SKM-1 (cell line): ENCODE measurements at regions not wholly inside any gene's neighbourhood (a gene's known extent, or its start where the extent isn't known, plus 50 kb on each side); places are given as distances from the start of the nearest gene placed in this dataset.
"Not testable (repeated sequence)": the region's sequence is repeated elsewhere in the genome, so short reads cannot be mapped to it uniquely, and the experiment has no call there.

Experiments
- DNase-seq: peaks from one replicate; lab custom pipeline; 2025; ENCODE audit not compliant: unreplicated experiment; lab: John Stamatoyannopoulos, UW

DNA sequence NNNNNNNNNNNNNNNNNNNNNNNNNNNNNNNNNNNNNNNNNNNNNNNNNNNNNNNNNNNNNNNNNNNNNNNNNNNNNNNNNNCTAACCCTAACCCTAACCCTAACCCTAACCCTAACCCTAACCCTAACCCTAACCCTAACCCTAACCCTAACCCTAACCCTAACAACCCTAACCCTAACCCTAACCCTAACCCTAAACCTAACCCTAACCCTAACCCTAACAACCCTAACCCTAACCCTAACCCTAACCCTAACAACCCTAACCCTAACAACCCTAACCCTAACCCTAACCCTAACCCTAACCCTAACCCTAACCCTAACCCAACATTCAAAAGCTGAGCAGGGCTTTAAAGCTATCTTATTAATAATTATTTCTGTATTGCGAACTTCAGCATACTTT is 182.5 kb upstream of the FAM20C start:
- DNase-seq = not testable (repeated sequence)

DNA sequence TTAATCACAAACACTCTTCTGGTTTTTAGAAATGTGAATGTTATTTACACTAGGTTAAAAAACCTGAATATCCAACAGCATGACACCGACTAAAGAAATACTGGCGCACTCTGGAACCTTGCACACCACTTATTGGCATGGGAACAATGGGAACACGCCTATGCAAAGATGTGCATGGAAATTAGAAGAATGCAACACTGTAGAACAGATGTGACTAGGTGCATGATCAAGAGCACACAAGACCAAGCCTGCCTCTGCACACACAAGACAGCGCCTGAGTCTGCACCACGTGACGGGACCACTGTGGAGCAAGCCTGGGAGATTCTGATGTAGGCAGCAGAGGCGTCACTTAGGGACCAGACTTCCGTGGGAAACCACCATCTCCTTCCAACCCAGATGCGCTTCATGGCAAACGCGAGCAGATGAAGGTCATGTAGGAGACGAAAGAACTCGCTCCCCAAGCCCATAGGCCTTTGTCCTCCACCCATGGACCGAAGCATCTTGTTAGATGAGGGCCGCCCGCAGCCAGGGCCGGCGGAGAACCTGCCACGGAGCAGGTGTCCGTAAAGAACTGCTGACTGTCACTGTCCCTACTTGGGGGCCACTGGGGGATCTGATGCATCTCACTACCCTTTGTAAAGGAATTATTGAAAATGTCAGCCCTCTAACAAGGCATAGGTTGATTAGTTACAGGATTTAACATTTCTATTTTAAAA is 159.6 kb upstream of the FAM20C start:
- not testable (repeated sequence) for DNase-seq

DNA sequence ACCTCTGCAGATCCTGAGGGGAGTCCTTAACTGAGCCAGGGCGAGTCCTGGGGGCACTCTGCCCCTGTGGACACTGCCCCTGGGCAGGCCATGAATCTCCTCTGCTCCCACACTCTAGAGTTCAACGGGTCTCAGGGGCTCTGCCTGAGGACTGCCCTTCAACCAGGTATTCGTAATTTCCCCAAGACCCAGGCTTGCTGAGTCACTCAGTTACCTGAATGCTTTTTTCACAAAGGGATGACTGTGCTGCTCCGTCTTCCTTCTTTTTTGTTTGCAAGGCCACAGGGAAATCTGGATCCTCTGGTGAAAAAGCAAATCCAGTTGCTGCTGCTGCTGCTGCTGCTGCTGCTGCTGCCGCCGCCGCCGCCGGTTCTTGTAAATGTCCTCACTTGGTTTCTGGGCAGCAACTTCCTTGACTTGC is 157.2 kb upstream of the FAM20C start:
- DNase-seq = not testable (repeated sequence)

DNA sequence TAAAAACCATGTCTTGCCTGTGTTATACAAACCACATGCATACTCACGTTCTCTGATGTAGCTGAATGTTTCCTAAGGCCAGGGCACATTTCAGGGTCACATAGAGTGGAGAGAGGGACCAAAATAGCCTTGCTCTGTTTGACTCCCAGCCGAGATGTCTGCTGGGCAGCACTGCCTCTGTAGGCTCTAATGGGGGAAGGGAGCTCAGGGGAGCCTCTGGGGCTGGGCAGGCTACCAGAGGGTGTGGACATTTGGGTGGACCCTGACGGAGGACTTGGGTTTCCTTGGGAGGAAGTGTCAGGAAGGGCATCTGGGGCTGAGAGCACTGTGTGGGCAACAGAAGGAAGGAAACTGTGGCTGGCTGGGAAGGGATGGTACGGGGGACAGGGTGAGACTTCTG is 155.8 kb upstream of the FAM20C start:
- DNase-seq = not testable (repeated sequence)

DNA sequence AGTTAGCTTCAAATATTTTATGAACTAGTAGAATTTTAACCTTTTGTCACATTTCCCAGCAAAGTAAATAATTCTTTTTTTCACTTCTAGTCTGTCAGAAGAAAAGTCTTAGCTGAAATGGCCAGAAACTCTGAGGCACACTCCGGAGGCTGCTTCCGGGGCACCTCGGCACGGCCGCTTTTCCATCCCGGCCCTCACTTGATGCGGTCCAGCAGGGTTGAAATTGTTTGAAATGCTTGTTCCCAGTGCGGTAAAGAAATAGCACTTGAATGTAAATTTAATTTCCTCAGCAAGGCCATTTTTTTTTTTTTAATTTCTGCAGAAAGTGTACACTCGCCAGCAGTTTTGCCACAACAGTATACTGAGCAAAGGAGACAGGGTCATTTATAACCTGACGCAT is 154.7 kb upstream of the FAM20C start:
- DNase-seq = not testable (repeated sequence)

DNA sequence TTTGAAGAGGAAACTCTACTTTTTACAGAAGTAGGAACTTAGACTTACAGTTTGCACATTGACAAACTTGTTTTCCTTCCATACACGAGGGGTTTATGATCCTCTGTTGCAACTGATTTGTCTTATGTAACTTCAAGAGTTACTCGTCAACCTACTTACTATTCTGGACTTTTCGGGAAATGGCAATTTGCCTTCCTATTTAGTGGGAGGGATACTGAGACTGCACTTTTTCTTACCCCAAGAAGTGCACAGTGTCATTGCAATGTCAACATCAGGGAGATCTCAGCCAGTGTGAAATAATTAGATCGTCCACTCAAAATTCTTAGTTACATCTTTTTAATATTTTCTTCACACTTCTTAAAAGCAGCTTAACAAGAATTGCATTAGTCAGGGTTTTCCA is 153.9 kb upstream of the FAM20C start:
- DNase-seq = not testable (repeated sequence)

DNA sequence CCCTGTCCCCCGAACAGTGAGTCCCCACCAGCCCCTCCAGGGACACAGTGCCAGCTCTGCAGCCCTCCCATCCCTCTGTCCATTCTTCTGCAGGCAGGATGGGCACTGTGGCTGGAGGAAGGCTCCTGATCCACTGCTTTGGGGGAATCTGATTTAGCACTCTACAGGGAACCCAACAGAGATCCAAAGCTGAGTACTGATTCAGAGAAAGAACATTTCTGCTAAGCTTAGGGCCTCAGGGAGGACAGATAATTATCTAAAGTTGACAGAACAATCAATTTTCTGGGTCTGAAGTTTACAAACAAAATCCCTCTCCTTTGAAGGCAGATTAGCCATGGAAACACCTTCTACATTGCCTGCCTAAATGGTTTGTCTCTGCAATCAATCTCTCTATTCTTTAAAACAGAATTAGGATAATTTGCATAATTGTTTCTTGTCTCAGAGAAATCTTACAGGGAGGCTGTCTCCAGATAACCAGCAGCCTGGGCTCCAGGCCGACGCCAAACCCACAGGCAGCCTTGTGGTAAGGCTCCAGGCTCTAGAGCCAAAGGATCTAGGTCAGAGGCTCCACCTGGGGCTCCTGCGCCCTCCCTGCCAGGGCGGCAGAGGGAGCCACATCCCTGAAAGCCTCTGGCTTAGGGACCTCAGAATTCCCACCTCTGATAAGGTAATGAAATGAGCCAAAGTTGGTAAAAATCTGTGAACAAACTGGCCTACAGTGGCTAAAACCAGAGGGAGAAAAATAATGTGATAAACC is 152.2 kb upstream of the FAM20C start:
- not testable (repeated sequence) for DNase-seq

DNA sequence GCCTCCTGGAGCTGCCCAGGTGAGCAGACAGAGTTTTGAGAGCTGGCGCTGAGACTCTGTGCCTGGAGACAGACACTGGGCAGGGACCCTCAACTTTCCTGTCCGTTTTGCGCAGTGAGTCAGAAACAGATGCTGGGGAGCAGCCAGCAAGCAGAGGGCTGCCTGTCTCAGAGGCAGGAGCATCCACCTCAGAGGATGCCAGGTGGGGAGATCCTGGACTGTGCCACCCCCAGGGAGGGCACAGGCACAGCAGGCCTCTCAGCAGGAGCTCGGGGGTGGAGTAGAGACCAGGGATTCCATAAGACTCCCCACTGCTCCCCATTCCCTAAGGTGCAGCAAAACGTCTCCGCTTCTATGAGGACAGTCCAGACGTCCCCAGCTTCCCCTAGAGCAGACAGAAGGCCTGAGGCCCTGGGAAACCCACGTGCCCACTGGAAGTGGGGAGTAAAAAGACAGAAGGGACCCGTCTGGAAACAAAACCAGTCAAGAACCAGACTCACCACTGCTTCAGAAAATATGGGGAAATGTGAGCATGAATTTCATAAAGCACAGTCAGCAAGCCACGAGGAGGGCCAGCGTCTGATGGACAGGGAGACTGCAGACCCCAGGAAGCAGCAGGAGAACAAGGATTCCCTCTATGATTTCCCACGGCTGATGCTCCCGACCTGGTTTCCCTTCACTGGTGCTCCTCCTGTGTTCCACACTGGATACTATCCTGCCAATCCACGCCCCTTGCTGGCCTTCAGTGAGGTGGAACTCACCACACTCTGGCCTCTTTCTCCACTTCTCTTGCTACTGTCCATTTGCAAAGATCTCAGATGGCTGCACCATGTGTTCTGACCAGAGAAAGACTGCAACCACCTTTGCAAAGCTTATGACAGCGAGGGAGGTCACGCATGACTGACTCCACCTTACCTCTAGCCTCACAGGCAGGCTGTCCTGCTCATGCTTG is 151.3 kb upstream of the FAM20C start:
- DNase-seq = no peak

DNA sequence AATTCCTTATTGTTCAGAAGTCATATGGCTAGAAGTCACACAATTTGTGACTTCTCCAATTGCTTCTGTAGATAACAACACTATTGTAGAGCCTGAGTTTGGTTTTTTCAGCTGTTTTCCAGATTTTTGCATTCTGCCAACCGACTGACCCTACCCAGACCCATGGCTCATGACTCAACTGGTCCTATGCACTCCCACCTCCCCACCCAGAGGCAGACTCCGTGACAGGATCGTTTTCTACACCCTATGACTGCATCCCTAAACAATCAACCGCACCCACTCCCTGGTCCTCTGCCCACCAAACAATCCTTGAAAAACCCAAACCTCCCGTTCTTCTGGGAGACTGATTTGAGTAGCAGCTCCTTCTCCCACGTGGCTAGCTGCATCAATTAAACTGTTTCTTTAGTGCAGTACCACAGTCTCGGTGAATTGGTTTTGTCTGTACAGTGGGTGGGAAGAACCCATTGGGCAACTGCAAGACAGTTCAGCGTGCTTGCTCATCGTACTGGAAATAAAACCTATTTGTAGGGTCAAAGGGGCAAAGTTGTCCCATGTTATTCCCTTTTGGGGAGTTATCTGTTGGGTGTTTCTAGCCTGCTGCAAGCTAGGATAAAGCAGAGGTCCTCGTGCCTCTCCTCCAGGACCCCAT is 150.3 kb upstream of the FAM20C start:
- DNase-seq = no peak

DNA sequence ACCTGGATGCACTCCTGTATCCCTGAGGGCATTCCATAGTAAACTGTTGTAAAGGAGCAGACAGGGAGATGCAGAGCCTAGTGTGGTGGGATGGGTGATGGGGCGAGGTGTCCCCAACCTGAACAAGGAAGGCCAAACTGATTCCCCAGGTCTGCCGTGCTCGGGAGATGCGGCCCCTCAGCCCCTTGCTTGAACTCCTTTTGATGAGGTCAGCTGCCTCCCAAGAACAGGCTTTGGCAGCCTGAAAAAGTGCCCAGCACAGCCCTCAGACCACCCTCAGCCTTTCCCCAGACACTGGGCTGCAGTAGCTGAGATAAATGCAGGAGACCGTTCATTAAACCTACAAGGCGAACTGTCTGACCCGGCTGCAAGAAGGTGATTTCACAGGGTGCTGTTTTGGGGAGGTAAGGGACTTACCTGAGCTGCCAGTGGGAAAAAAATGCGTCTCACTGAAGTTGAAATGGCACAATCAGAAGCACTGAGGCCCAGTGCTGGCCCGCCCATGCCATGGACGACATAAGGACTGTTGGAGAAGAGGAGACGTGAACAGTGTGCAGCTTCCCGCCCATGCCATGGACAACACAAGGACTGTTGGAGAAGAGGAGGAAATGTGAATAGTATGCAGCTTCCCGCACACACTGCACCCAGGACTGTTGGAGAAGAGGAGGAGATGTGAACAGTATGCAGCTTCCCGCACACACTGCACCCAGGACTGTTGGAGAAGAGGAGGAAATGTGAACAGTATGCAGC is 148.4 kb upstream of the FAM20C start:
- no peak for DNase-seq

DNA sequence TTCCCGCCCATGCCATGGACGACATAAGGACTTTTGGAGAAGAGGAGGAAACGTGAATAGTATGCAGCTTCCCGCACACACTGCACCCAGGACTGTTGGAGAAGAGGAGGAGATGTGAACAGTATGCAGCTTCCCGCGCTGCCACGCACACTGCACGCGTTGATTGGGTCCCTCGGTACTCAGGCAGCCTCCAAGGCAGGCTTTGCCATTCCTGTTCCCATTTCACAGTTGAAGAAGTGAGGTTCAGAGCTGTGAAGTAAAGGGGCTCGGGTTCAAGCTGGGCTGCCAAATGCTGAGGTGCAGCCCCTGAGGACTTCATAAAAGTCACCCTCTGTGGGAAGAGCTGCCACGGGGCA is 147.9 kb upstream of the FAM20C start:
- no peak for DNase-seq

DNA sequence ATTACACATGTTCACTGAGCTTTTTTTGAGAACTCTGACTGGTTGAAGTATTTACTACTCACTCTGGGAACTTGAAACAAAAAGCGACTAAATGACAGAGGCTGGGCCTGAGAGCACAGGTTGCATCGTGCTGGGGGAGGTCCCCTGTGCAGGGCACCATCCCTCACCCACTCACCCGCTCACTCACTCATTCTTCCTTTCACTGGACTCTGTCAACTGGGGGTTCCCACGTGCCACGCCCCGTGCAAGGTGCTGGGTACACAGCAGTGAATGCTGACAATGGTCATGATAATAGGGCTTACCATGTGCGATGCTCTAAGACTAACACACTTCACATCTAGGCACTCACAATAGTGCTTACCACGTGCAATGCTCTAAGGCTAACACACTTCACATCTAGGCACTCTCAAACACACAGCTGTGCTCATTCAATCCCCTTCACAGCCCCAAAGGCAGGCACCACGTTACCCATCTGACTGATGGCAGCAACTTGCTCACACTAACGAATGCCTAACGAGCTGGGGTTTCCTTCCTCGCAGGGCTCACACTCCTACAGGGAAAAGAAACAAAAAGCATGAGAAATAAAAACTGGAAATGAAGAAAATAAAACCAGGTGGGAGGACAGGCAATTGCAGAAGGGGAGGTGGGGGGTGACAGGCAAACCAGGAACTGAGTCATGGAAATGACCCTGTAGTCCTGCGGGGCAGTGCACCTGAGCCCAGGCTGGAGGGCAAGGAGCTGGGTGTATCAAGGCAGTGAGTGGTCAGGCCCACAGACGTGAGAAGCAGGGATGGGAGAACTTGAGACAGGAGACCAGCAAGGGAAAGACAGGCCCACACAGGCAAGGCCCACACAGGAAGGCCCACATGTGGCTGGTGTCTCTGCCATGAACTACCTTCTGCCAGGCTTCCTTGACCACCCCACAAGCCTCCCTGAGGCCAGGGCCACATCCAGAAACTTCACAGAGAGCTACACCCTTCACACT is 147.0 kb upstream of the FAM20C start:
- DNase-seq = no peak

DNA sequence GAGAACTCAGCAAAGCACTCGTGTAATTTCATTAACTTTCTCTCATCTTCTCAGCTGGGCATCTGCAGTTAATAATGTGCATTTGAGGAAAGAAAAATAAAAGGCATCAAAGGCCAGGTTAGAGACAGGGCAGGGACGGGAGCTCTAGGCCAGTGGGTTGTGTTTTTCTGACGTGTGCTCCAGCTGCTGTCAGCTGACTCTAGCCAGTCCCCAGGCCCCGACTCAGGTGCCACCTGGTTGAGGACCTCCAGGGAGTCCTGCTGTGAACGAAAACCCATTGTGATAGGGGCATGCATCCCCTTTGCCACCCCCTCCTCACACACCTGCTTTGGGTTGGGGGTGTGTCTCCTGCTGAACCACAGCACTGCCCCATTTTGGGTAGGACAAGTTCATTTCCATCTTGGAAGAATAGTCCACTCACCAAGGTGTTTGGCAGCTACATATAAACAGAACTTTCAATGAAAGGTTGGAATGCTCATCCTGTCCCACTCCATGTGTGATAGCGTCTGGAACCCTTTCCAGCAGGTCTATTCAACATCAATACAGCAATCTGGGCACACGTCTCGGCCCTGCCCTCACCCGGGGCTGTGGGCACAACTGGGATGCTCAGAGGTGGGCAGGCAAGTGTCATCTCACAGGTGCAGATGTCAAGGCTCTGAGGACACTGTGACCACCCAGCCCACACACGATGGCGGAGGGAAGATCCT is 146.1 kb upstream of the FAM20C start:
- DNase-seq = no peak

DNA sequence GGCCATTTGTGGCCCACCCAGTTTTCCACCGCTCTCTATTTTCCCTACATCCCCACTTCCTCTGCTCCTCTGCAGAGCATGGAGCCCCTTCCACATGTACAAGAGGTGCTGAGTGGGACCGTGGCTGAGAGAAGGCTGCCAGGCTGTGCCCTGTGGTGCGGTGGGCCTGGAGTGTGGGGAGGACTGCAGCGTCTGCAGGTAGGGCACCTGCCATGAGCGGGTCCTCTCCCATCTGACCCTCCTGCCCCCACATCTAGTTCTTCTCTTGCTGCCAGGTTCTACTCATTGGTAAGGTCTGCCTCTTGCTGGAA is 145.6 kb upstream of the FAM20C start:
- DNase-seq = no peak

DNA sequence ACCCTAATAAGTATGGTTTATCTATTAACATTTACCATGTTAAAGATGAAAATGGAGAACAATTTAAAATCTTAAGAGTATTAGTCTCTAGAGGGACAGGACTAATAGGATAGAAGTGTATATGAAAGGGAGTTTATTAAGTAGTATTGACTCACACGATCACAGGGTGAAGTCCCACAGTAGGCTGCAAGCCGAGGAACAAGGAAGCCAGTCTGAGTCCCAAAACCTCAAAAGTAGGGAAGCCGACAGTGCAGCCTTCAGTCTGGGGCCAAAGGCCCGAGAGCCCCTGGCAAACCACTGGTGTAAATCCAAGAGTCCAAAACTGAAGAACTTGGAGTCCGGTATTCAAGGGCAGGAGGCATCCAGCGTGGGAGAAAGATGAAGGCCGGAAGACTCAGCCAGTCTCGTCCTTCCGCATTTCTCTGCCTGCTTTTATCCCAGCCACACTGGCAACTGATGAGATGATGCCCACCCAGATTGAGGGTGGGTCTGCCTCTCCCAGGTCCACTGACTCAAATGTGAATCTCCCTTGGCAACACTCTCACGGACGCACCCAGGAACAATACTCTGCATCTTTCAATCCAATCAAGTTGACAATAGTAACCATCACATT is 140.8 kb upstream of the FAM20C start:
- no peak for DNase-seq

DNA sequence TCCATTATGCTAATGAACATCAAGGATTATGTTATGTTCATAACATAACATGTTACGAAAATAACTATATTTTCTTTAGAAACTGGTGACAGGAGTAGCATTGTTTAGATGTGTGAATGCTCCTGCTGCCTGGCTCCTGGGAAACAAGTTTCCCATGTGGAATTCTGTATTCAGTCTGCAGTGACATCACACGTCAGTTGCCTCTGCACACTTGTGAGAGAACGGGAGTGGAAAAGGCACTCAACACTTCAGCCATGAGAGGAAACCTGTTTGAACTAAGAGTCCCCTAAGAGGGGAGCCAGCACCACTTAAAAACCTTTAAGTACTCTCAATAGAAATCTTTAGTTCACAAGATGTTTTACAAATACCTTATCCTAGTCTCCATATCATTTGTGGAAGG is 140.3 kb upstream of the FAM20C start:
- no peak for DNase-seq

DNA sequence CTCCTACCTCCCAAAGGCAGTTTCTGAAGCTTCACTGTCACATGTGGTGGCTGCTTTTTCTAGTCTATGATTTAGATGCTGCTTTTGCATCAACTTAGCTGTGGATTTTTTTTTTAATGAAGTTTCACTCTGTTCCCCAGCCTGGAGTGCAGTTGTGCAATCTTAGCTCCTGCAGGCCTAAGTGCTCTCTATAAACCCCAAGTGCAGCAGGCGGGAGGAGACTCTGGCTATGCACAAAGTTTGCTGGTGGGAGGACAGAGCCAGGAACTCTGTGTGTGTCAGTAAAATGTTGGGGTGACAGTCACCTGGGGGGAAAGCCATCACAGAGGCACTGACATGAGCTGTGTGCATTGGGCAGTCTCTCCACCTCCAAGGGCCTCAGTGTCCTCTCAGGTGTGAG is 138.8 kb upstream of the FAM20C start:
- no peak for DNase-seq

DNA sequence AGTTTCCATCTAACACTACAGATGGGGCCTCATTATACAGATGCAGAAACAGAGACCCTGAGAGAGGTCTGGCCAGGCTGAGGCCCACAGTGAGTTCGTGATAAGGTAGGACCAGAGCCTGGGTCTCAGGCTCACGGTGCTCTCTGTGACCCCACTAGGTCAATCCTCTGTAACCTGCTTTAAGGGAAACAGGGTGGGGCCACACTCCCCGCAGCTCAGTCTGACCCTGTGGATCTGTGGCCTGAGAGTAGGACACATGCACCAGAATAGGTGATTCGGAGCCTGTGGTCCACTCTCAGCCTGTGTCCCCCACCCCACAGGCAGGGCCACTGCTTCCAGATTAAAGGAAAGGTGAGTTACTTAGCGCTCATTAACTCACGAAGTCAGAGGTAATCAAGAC is 137.8 kb upstream of the FAM20C start:
- no peak for DNase-seq
